Liver (tissue), 8 donors: ENCODE measurements at regions not wholly inside any gene's neighbourhood (a gene's known extent, or its start where the extent isn't known, plus 50 kb on each side); places are given as distances from the start of the nearest gene placed in this dataset.

Experiments used
- DNase-seq: peaks from one replicate; pipeline ENCODE4 v3.0.0-alpha.2; 2017; ENCODE audit warnings: low spot score
- H3K27ac ChIP-seq, 2 donors: one replicate each; pipeline ENCODE4 v1.7.0; 2013; ENCODE audit warnings: inconsistent platforms in 2 of 2, low read length in 2 of 2, control low read depth in 1 of 2, low read depth in 1 of 2, mild to moderate bottlenecking in 1 of 2
- H3K27me3 ChIP-seq, 4 donors: one replicate each; pipeline versions ENCODE4 v1.6.1 to v1.7.0; 2013; ENCODE audit warnings: low read length in 3 of 4, inconsistent platforms in 1 of 4, mild to moderate bottlenecking in 1 of 4, moderate library complexity in 1 of 4; ENCODE audit not compliant: control insufficient read depth in 4 of 4, insufficient read depth in 4 of 4
- H3K36me3 ChIP-seq, 4 donors: one replicate each; pipeline versions ENCODE4 v1.6.1 to v1.7.0; 2013; ENCODE audit warnings: low read length in 3 of 4, mild to moderate bottlenecking in 3 of 4, low read depth in 1 of 4, moderate library complexity in 1 of 4; ENCODE audit not compliant: control insufficient read depth in 4 of 4, insufficient read depth in 3 of 4
- H3K4me1 ChIP-seq, 4 donors: one replicate each; pipeline versions ENCODE4 v1.6.1 to v1.7.0; 2013; ENCODE audit warnings: low read length in 3 of 4, mild to moderate bottlenecking in 3 of 4, moderate library complexity in 1 of 4; ENCODE audit not compliant: control insufficient read depth in 4 of 4, insufficient read depth in 4 of 4
- H3K4me3 ChIP-seq, 3 donors: one replicate each; pipeline versions ENCODE4 v1.6.1 to v1.7.0; 2013; ENCODE audit warnings: low read length in 3 of 3, control low read depth in 1 of 3, low read depth in 1 of 3, mild to moderate bottlenecking in 1 of 3
- H3K9ac ChIP-seq, 2 donors: one replicate each; pipeline ENCODE4 v1.7.0; 2013; ENCODE audit warnings: low read length in 2 of 2, mild to moderate bottlenecking in 2 of 2, moderate library complexity in 2 of 2, control low read depth in 1 of 2, low read depth in 1 of 2
- H3K9me3 ChIP-seq, 4 donors: one replicate each; pipeline versions ENCODE4 v1.6.1 to v1.7.0; 2013; ENCODE audit warnings: low read length in 3 of 4; ENCODE audit not compliant: control insufficient read depth in 4 of 4
- ATF3 ChIP-seq: IDR thresholded peaks from 2 replicates; pipeline ENCODE4 v1.6.1; 2016; ENCODE audit warnings: antibody characterized with exemption
- CTCF ChIP-seq: fragments of 150-350 bp; IDR thresholded peaks from 2 replicates; pipeline ENCODE4 v1.5.1; 2017; ENCODE audit warnings: improper control_type of control experiment, low read depth, low read length; ENCODE audit not compliant: missing input control
- FOXA1 ChIP-seq: IDR thresholded peaks from 2 replicates; pipeline ENCODE4 v1.6.1; 2016; ENCODE audit warnings: antibody characterized with exemption
- FOXA2 ChIP-seq: IDR thresholded peaks from 2 replicates; pipeline ENCODE4 v1.6.1; 2016; ENCODE audit warnings: antibody characterized with exemption
- GABPA ChIP-seq, 2 donors: IDR thresholded peaks in 1 of 2; conservative IDR thresholded peaks in 1 of 2; 2 replicates each; pipeline ENCODE4 v1.6.1; 2016; ENCODE audit warnings: antibody characterized with exemption in 2 of 2, mild to moderate bottlenecking in 1 of 2, moderate library complexity in 1 of 2
- HNF4A ChIP-seq, 2 donors: conservative IDR thresholded peaks; 2 replicates each; pipeline ENCODE4 v1.6.1; 2016; ENCODE audit warnings: antibody characterized with exemption in 2 of 2, mild to moderate bottlenecking in 2 of 2
- HNF4G ChIP-seq: IDR thresholded peaks from 2 replicates; pipeline ENCODE4 v1.6.1; 2016; ENCODE audit warnings: antibody characterized with exemption
- MAX ChIP-seq: IDR thresholded peaks from 2 replicates; pipeline ENCODE4 v1.6.1; 2016; ENCODE audit warnings: antibody characterized with exemption
- NR2F2 ChIP-seq: IDR thresholded peaks from 2 replicates; pipeline ENCODE4 v1.6.1; 2016; ENCODE audit warnings: antibody characterized with exemption
- RAD21 ChIP-seq, 2 donors: IDR thresholded peaks; 2 replicates each; pipeline ENCODE4 v1.6.1; 2016; ENCODE audit warnings: antibody characterized with exemption in 2 of 2, mild to moderate bottlenecking in 2 of 2
- RXRA ChIP-seq, 2 donors: IDR thresholded peaks; 2 replicates each; pipeline ENCODE4 v1.6.1; 2017 to 2018; ENCODE audit warnings: antibody characterized with exemption in 2 of 2, mild to moderate bottlenecking in 1 of 2
- SP1 ChIP-seq: IDR thresholded peaks from 2 replicates; pipeline ENCODE4 v1.6.1; 2018; ENCODE audit warnings: antibody characterized with exemption, mild to moderate bottlenecking
- TAF1 ChIP-seq: conservative IDR thresholded peaks from 2 replicates; pipeline ENCODE4 v1.6.1; 2016; ENCODE audit warnings: antibody characterized with exemption, mild to moderate bottlenecking
- YY1 ChIP-seq: IDR thresholded peaks from 2 replicates; pipeline ENCODE4 v1.6.1; 2016; ENCODE audit warnings: antibody characterized with exemption, mild to moderate bottlenecking
- ZBTB33 ChIP-seq: IDR thresholded peaks from 2 replicates; pipeline ENCODE4 v1.6.1; 2016; ENCODE audit warnings: antibody characterized with exemption
- WGBS: extraction: QIAGEN DNeasy Blood & Tissue Kit; methylation state at CpG from one replicate; pipeline ENCODE4 v1.1.7; 2013; 5-methylcytosine and 5-hydroxymethylcytosine counted together
- donor health status: healthy.
- donor health status: healthy.
- donor health status: healthy.
- donor health status: healthy.
- donor health status: healthy.

GRCh38 chr2:12081481-12082210, 335.2 kb downstream of the LPIN1 start:
- Histone ChIP-seq H3K9ac (no peak overlapping the region), H3K4me1 (no peaks in the 10 kb centered on the region), H3K9me3 (no peaks in the 10 kb centered on the region), H3K27ac (no peak overlapping the region), H3K4me3 (no peak overlapping the region), H3K36me3 (no peaks in the 10 kb centered on the region), H3K27me3 (no peaks in the 10 kb centered on the region)
- TF ChIP-seq CTCF (no peak), FOXA1 (no peak), ATF3 (no peak)
- DNase-seq = no peak
- WGBS = 76% methylated on average over 12 of the region's 12 CpGs

GRCh38 chr2:12083081-12083581, 336.7 kb downstream of the LPIN1 start:
- Histone ChIP-seq H3K27me3 (no peaks in the 10 kb centered on the region), H3K4me1 (no peaks in the 10 kb centered on the region), H3K9me3 (no peaks in the 10 kb centered on the region), H3K4me3 (no peak overlapping the region), H3K9ac (no peak overlapping the region), H3K27ac (no peak overlapping the region), H3K36me3 (no peaks in the 10 kb centered on the region)
- no peak for TF ChIP-seq TAF1
- no peak for TF ChIP-seq RXRA (IDR thresholded peaks at IDR 0.05)
- TF ChIP-seq SP1 = no peak
- TF ChIP-seq MAX = no peak
- TF ChIP-seq NR2F2 = no peak
- TF ChIP-seq HNF4G = no peak
- TF ChIP-seq GABPA (IDR thresholded peaks at IDR 0.05 in 1 of 2, conservative IDR thresholded peaks at IDR 0.05 in 1 of 2) = no peak
- DNase-seq = no peak
- 57% methylated on average over 9 of the region's 9 CpGs for WGBS

GRCh38 chr2:12083713-12084419, 337.4 kb downstream of the LPIN1 start:
- no peaks in the 10 kb centered on the region for H3K4me1 ChIP-seq
- H3K9ac ChIP-seq = no peak overlapping the region
- H3K27ac ChIP-seq = no peak overlapping the region
- no peaks in the 10 kb centered on the region for H3K27me3 ChIP-seq
- WGBS = 80% methylated on average over 5 of the region's 5 CpGs
- peaks cover 0 to 4% (median 0%) of the 10 kb centered on the region in 4 donors for H3K9me3 ChIP-seq
- TF ChIP-seq HNF4A (conservative IDR thresholded peaks at IDR 0.05) (no peak), NR2F2 (no peak), SP1 (no peak), CTCF (no peak), GABPA (IDR thresholded peaks at IDR 0.05 in 1 of 2, conservative IDR thresholded peaks at IDR 0.05 in 1 of 2) (no peak), ZBTB33 (no peak), YY1 (no peak), RAD21 (IDR thresholded peaks at IDR 0.05) (no peak), FOXA2 (no peak), FOXA1 (no peak), HNF4G (no peak), MAX (no peak)
- H3K36me3 ChIP-seq = no peaks in the 10 kb centered on the region
- DNase-seq = no peak
- no peak overlapping the region for H3K4me3 ChIP-seq
